GM12874 (cell line): ENCODE measurements at regions not wholly inside any gene's neighbourhood (a gene's known extent, or its start where the extent isn't known, plus 50 kb on each side); places are given as distances from the start of the nearest gene placed in this dataset.

Experiments used
- CTCF ChIP-seq: IDR thresholded peaks from 2 replicates; pipeline ENCODE4 v1.5.1; 2011; ENCODE audit warnings: low read depth, mild to moderate bottlenecking, control low read depth, low read length, moderate library complexity; ENCODE audit not compliant: insufficient read depth

- TF ChIP-seq CTCF: no peak
These were observed 394.3 kb upstream of the ETAA1 start for GRCh38 chr2:67002618-67003371.

- no peak for TF ChIP-seq CTCF
These were observed 390.7 kb upstream of the ETAA1 start for GRCh38 chr2:67006373-67006960.

- no peak for TF ChIP-seq CTCF
These were observed 389.0 kb upstream of the ETAA1 start for GRCh38 chr2:67008155-67008554.

- no peak for TF ChIP-seq CTCF
These were observed 385.0 kb upstream of the ETAA1 start for GRCh38 chr2:67012165-67012564.

- TF ChIP-seq CTCF: no peak
These were observed 383.3 kb upstream of the ETAA1 start for GRCh38 chr2:67013821-67014220.

GRCh38 chr2:67015681-67016080 lies 381.5 kb upstream of the ETAA1 start:
- no peak for TF ChIP-seq CTCF

- TF ChIP-seq CTCF: no peak
These were observed 378.8 kb upstream of the ETAA1 start for GRCh38 chr2:67018301-67018700.
